ENCODE measurements at regions not wholly inside any gene's neighbourhood (a gene's known extent, or its start where the extent isn't known, plus 50 kb on each side); places are given as distances from the start of the nearest gene placed in this dataset.
A peak's percentile ranks its signal among the peaks of the same experiment; 100 is the strongest.

DNA sequence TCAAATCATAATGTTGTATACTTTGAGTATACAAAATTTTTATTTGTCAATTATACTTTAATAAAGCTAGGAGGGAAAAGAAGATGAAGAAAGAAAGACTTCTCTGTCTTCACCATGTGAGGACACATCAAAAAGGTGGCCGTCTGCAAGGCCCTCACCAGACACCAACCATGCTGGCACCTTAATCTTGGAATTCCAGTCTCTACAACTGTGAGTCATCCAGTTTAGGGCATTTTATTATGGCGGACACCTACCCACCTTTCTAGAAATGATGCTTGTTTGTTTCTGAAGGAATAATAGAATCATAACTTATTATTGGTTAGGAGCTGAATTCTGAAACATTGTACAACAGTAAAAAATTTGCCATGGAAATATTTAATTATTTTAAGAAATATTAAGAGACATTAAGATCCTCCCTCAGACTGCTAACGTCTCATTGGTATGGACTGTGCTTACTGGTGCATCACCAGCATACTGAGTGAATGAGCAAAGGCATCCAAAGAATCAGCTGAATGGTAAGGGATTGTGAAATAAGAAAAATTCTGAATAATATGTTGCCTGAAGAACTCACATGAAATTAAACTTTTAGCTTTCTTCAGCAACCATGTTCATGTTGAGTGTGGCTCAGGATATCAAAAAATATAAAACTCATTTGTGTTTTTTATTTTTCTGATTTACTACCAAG lies 536.6 kb downstream of the HTR7 start:
- DNase-seq (ENCODE audit: low read depth, low spot score) = no peak

DNA sequence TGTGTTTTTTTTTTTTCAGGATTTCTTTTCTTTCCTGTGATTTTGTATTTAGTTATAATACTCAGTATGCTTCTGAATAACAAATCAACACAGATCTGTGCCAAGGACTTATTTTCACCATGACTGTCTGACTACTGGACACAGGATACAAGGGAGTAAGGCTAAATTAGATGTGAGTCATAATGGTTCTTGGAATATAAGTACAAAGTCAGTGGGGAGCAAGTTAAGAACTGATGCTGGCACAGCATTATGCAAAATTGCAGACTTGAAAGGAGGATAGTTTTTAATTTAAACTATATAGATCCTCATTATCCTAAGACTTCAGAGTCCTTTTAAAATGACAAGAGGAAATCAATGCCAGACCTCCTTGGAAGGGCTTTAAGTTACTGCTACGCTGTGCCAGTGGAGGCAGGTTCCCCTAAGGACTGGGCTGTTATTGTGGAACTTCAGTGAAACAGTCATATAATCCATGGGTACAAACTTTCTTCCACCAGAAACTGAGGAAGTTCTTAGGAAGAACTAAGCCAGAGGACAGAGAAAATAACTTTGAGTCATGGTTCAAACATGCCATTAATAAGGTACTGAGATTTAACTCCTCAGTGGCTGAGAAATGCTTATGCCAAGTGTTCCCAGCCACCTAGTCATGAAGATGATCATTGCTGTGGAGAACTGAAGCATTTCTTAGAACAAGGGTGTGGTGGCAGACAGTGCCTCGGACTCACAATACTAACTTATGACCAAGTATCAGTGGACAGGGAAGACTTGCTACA lies 531.2 kb downstream of the HTR7 start:
- peak; percentile 32 for DNase-seq (ENCODE audit: low read depth, low spot score)

DNA sequence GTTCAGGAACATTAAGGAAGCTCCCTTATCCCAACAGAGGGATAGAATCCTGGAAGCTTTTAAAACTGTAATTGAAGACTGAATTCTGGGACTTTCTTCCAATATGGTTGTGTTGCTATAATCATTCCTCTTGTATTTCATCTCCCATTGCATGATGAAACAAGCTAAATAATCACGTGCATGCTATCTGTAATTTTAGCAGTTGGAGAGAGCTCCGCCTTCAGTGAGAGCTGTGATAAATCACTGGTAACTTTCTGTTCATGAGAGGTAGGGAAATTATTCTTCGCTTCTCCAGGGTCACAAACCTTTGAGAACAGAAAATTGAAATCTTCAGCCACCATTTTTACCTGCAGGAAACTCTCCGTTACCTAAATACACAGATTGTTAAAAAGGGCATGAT lies 530.2 kb downstream of the HTR7 start:
- DNase-seq (ENCODE audit: low read depth, low spot score) = no peak

DNA sequence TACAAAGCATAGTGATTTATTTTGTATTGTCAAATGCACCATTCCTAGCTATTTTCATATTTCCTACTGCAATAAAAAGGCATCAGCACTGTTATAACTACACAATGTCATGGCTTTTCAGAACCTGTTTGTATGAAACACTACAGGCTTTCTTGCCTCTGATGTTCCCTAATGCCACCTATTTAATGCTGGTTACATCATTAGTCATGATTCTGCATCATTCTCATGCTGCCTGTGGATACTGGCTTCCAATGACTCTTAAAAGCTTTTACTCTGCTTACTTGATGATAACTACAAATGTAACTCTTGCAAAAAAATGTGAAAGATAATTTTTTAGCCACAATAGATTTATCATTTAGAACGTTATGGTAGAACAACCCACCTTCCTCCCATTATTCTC lies 529.4 kb downstream of the HTR7 start:
- no peak for DNase-seq (ENCODE audit: low read depth, low spot score)

DNA sequence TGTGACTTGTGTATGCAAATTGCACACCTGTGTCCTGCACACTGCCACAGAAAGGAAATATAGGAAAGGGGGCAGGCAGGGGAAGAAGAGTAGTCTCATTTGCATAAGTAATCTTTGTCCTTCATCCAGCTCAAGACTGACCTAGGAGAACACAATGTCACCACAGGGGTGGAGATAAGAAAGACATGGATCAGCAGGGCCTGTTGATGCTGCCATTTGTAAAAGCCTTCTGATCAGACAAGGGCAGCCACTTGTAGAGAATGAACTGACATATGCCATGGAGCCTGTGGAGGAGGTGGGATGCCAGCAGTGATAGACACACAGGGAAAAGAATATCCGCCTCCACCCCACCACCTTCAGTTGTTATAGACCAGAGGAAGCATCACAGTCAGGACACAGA lies 528.9 kb downstream of the HTR7 start:
- no peak for DNase-seq (ENCODE audit: low read depth, low spot score)

DNA sequence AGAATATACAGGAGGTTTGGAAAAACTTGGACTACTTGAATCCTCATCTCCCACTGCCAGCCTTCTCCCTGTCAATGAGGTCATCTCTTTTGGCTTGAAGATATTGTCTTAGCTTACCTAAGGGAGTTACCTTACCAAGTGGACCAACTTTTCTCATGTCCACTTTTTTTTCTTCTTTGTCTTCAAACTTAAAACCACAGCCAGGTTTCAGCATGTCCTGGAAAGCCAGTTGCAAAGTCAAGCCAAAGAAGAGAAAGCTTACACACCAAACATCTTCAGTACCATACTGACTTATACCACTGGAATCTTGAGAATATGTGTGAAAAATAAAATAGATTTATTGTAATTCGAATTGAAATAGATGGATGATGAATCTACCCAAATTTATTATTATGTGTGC lies 520.5 kb downstream of the HTR7 start:
- DNase-seq (ENCODE audit: low read depth, low spot score) = no peak

DNA sequence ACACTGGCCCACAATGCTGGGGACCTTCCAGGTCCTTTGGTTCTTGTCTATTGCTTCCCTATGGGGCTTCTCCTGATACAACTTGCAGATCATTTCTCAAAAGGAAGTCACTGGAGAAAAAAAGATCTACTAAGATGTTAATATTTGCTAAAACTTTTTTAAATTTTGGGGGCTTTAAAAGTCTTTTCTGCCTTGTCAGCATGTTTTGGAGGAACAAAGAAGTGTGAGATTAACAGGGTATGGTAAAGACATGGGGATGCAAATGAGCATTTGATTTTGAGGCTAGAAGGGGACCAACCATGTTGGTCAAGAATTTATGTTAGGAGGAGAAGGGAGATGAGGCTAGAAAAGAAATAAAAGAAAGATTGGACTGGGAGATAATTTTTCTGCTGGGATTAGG lies 515.4 kb downstream of the HTR7 start:
- DNase-seq (ENCODE audit: low read depth, low spot score) = no peak

DNA sequence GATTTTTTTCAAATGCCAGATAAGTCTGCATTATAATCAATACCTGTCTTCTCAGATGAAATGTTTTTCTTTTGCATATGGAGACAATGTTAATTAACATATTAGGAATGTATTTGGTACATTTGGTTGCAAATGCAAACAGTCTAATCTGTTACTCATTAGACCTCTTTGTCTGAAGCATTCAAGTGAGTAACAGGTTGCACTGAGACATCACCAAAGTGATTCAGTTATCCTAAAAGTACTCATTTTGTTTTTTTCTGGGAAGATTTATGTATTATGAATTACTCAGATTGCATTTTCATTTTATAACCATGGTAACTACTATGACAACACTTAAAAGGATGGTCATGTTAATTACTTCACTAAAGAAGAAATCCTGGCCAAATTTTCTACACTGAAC lies 513.6 kb downstream of the HTR7 start:
- no peak for DNase-seq (ENCODE audit: low read depth, low spot score)

DNA sequence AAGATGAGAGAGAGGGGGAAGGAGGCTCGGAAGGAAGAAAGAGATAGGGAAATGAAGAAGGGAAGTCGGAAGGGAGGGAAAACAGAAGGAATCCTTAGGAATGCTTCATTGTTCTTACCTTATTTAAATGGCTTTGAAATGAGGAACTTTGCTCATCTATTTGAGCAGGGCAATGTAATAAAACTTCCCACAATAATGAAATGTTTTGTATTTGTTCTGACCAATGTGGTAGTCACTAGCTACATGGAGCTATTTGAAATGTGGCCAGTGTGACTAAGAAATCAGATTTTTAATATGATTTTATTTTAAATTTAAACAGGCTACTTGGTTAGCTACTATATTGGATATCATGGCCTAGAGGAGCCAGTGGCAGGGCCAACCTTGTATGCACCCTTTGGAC lies 510.6 kb downstream of the HTR7 start:
- DNase-seq (ENCODE audit: low read depth, low spot score) = no peak

DNA sequence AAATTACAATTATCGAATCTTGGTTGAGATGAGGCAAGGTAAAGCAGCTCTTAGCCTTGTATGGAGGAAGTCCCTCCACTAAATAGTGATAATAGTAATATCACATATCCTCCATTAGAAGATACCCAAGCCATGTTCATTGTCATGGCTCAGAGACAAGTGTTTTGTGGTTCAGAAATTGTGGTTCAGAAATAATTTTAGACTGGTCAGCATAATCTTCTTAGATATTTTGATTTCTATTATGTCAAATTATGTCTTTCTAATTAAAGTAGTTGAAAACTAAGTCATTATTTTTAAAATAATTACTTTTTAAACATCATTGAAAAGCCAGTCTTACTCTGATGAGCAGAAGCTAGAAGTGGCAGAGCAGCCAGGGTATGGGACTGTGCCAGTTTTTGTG lies 507.7 kb downstream of the HTR7 start:
- no peak for DNase-seq (ENCODE audit: low read depth, low spot score)

DNA sequence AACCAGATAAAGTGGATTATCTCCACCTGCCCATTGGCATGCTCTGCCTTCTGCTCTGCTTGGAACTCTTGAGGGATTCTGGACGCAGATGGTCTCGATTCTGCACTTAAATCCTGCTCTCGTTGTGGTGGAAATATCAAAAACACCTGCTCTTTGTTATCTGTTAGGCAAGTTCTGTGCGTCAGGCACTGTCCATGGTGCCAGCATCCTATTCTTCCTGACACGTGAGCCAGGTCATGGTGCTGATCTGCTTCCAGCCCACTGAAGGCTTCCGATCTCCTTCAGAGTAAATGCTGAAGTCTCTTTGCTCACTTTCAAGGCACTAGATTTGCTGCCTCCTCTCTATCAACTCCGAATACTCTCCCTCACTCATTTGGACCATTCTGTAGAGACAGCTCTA lies 505.6 kb downstream of the HTR7 start:
- DNase-seq (ENCODE audit: low read depth, low spot score) = no peak

DNA sequence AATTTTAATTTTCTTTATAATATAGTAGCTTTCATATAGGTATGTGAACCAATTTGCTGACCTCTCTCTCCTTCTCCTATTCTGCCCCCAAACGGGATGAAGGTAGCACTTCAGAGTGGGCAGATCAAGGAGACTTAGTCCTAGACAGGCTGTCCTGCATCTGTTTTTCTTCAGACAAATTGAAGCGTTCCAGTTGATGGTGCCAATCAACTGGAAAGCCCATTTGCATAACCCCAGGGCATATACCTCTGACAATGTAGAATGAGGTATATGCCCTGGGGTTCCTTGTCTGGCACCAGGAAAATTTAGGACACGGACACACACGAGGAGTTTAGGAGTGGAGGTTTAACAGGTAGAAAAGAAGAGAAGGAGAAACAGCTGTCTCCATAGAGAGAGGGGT lies 502.9 kb downstream of the HTR7 start:
- DNase-seq (ENCODE audit: low read depth, low spot score) = no peak

DNA sequence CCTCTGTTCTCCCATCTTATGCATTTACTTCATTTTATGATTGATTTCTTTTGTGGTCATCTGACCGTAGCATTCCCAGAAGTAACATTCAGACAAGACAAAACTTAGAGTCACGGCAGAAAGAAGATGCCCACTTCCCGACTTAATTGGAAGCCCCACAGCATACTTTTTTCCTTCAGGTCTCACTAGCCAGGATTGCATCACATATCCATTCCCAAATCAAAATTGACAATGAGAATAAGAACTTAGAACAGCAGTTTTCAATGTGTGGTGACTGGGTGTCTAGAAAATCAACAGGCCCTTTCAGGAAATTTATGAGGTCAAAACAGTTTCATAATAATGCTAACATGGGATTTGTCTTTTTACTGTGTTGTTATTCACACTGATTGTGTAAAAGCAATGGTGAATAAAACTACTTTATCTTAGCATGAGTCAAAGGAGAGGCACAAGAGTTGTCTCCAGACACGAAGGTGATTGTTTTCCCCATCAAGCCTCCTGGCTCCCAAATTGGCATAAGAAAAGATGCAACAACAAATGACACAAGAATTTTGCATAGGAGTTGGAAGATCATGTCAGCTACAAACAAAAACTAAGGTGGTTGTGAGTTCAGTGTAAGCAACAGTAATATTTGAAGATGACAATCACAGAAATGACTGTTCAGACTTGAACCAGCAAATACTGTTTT lies 493.9 kb downstream of the HTR7 start:
- no peak for DNase-seq (ENCODE audit: low read depth, low spot score)

DNA sequence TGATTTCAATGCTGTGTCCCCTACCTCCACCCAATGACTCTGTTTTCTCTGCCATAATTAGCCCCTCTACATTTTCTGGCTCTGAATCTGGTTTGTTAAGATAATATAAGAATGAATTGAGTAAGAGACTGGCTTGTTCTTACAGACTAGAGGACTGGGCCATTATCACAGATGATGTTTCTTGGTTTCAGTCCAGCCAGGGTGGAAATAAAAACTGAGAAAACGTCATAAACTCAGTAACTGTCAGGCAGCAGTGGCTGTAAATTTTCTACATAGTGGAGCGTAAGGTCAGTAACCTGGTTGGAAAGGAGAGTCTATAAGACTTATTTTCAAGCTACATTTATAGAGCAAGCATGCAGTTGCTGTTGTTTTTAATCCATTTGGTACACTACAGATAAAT lies 485.4 kb downstream of the HTR7 start:
- no peak for DNase-seq (ENCODE audit: low read depth, low spot score)

DNA sequence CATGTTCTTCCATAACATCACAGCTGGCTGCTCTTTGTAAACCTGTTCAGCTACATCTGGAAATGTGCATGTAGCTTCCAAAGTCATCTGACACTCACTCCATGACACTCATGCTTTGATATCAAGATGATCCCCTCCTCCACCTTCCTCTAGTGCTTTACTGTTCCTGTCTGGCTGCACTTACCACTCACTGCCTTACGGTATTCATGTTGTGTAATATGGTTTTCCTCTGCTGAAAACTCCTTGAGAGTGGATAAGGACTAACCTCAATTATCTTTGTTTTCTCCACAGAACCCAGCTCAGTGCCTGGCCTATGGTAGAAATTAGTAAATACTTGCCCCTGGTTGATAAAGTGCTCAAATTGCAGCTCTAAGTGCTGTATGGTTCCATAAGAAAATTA lies 483.9 kb downstream of the HTR7 start:
- DNase-seq (ENCODE audit: low read depth, low spot score) = no peak

DNA sequence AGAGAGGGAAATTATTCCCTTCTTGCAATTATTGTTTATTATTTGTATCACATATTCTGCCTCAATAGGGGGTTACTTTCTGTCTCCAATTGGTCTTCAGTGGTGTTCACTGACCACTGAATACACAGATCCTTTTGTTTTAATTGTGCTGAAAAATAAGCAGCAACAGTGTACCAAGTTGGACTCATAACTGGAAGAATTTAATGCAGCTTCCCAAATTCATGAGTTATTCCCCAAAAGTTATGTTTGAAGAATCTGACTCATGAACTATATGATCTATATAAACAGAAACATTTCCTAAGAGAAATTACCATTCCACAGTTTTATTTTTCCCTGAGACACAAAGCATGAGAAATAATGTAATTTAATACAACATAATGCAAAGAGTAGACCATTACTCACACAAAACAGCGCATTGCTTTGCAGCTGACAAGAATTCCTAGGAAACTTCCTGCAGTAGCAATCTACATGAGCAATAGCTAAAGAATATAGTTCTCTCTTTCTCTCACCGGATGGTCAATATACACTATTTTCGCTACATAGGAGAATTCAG lies 479.2 kb downstream of the HTR7 start:
- DNase-seq (ENCODE audit: low read depth, low spot score) = no peak

DNA sequence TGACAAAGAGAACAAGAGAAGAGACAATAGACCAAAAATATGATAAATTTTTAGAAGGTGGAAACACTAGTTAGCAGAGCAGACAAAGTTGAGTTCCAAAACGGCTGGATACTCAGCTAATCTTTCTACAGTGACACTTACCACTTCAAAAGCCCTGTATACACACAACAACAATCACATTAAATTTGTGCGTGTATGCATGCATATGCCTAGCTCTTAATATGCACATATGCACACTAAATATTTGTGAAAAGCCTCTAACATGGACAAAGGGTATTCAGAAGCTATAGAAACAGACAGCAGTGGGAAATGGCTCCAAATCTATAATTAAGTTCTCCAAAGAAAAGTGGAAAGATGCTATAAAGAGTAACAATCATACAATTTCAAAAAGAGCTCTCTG lies 476.4 kb downstream of the HTR7 start:
- no peak for DNase-seq (ENCODE audit: low read depth, low spot score)

DNA sequence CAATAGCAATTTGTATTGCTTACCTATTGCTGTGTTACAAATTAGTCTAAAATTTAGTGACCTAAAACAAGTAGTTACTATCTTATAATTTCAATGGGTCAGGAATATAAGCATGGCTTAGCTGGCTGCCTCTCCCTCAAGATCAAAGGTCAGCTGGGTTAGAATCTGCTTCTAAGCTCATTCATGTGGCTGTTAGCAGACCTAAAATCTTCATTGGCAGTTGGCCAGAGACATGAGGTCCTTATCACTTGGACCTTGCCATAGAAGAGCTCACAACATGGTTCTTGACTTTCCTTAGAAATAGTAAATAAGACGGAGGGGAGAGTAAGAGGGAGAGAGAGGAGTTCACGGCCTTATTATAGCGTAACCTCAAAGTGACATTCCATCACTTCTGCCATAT lies 468.0 kb downstream of the HTR7 start:
- no peak for DNase-seq (ENCODE audit: low read depth, low spot score)

DNA sequence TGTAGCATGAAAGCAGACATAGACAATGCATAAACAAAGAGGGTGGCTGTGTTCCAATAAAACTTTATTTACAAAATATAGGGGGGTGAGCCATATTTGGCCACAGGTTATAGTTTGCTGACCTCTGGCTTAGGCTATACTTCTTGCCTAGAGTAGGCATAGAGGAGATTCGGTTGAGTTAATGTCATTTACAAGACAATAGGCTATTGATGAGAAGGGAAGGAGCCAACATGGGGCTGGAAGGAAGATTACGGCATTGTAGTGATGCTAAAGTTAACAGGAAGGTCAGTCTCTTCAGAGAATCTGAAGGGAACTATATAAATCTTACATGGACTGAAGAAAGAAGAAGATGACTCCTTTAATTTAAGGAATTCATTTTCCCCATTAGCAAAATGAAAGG lies 463.5 kb downstream of the HTR7 start:
- DNase-seq (ENCODE audit: low read depth, low spot score) = no peak

DNA sequence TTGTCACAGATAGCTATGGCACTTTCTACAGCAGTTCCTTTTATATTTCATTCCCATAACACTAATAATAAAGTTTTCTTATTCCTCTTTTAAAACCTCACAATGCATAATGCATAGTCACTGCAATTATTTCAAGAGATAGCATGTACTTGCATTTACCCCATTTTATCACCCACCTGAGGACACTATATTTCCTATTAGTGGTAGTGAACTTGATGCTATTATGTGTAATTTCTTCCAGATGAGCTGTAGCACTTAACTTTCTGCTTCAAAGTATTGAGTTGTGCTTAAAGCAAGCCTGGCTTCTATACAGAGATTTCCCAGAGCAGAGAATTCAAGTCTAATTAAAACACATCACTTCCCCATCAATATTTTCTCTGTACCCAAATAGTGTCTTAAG lies 461.1 kb downstream of the HTR7 start:
- DNase-seq (ENCODE audit: low read depth, low spot score) = no peak

DNA sequence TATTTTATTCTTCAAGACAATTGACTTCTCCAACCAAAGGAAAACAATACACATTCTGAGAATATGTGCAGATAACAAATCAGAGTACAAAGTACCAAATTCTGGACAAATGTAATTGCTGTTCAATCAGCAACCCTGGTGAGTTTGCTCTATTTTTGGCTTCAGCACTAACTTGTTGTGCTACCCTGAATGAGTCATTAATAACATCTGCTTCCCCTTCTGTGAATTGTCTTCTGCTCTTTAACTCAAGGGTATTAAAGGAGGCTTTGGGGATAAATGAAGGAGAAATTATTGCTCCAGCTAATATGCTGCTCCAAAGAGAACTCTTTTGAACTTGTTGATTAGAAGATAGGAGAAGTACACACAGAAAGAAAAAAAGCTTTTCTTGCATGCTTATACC lies 459.3 kb downstream of the HTR7 start:
- no peak for DNase-seq (ENCODE audit: low read depth, low spot score)

DNA sequence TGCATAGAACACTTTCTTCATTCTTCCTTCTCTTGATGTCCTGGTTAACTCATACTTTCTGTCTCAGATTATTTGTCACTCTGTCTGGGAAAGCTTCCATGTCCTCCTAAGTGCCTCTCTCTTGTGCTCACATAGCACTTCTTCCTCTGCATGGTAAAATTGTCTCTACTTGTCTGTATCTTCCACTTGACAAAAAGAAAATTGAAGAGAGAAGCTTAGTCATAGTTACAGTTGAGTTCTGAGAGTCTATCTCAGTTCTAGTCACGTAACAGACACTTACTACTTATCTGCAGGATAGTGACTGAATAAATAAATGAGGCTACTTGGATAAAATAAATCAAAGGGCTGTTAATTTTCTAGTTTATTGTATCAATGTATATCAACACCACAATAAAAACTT lies 458.1 kb downstream of the HTR7 start:
- DNase-seq (ENCODE audit: low read depth, low spot score) = no peak
